T-cell (primary cell): ENCODE measurements at regions not wholly inside any gene's neighbourhood (a gene's known extent, or its start where the extent isn't known, plus 50 kb on each side); places are given as distances from the start of the nearest gene placed in this dataset.

Source experiments
- ATAC-seq, 4 experiments: fragments of 200-7000 bp in 3 of 4; fragments of 150-1000 bp in 1 of 4; cut with Tn5 transposase; replicated peaks in 1 of 4; 1 replicate in 3 of 4; 2 replicates in 1 of 4; pipeline ENCODE4 v1.10.0; 2021; ENCODE audit warnings: moderate library complexity in 3 of 4, mild to moderate bottlenecking in 2 of 4, moderate number of reproducible peaks in 1 of 4
- CTCF ChIA-PET, 2 donors: fragments of 300-600 bp; sonication (Branson Sonifier 250); formaldehyde crosslinking; loops; one replicate each; lab custom pipeline; 2022; ENCODE audit warnings: antibody characterized with exemption in 2 of 2; lab: Charles Lee
- POLR2A ChIA-PET, 2 donors: fragments of 300-600 bp; sonication (Branson Sonifier 250); formaldehyde crosslinking; loops; one replicate each; lab custom pipeline; 2022; ENCODE audit warnings: antibody characterized with exemption in 2 of 2; lab: Charles Lee
- DNase-seq, 35 experiments: peaks; one replicate each; pipeline versions ENCODE4 v3.0.0 to v3.0.0-alpha.2; 2013 to 2023
- H3K27ac ChIP-seq: one replicate; pipeline ENCODE4 v1.5.1; 2013; ENCODE audit warnings: low read length
- H3K27me3 ChIP-seq, 2 experiments: replicated peaks in 1 of 2; 1 replicate in 1 of 2; 2 replicates in 1 of 2; pipeline versions ENCODE4 v1.6.1 to v1.7.0; 2013; ENCODE audit warnings: low read length in 1 of 2, mixed read lengths in 1 of 2; ENCODE audit not compliant: control insufficient read depth in 2 of 2, insufficient read depth in 2 of 2; ENCODE audit errors: extremely low read depth in 1 of 2
- H3K36me3 ChIP-seq, 2 donors: 1 replicate in 1 of 2; 2 replicates in 1 of 2; pipeline versions ENCODE4 v1.6.1 to v1.7.0; 2013; ENCODE audit warnings: low read length in 1 of 2; ENCODE audit not compliant: control insufficient read depth in 2 of 2, insufficient read depth in 1 of 2; ENCODE audit errors: extremely low read depth in 1 of 2
- H3K4me1 ChIP-seq, 2 experiments: 1 replicate in 1 of 2; 2 replicates in 1 of 2; pipeline versions ENCODE4 v1.6.1 to v1.7.0; 2013; ENCODE audit warnings: low read length in 2 of 2, mixed read lengths in 1 of 2; ENCODE audit not compliant: insufficient read depth in 2 of 2, control insufficient read depth in 1 of 2; ENCODE audit errors: extremely low read depth in 1 of 2
- H3K4me3 ChIP-seq, 2 donors: 1 replicate in 1 of 2; 2 replicates in 1 of 2; pipeline versions ENCODE4 v1.5.1 to v1.7.0; 2013; ENCODE audit warnings: mild to moderate bottlenecking in 2 of 2, low read length in 1 of 2, moderate library complexity in 1 of 2; ENCODE audit not compliant: control insufficient read depth in 1 of 2; ENCODE audit errors: extremely low read depth in 1 of 2
- H3K9me3 ChIP-seq: 2 replicates; pipeline ENCODE4 v1.7.0; 2013
- H3K27ac Mint-ChIP-seq, 2 donors: one replicate each; pipeline ENCODE4 v1.8.0; 2020 to 2021; ENCODE audit warnings: mild to moderate bottlenecking in 2 of 2, mixed read lengths in 2 of 2
- H3K27me3 Mint-ChIP-seq, 2 donors: one replicate each; pipeline ENCODE4 v1.8.0; 2021 to 2022; ENCODE audit warnings: mixed read lengths in 2 of 2
- H3K36me3 Mint-ChIP-seq: one replicate; pipeline ENCODE4 v1.8.0; 2021; ENCODE audit warnings: mixed read lengths
- H3K4me1 Mint-ChIP-seq, 3 donors: one replicate each; pipeline ENCODE4 v1.8.0; 2020 to 2022; ENCODE audit warnings: mixed read lengths in 3 of 3, mild to moderate bottlenecking in 1 of 3
- H3K4me3 Mint-ChIP-seq, 3 donors: one replicate each; pipeline ENCODE4 v1.8.0; 2020 to 2022; ENCODE audit warnings: mild to moderate bottlenecking in 3 of 3, mixed read lengths in 3 of 3, moderate library complexity in 3 of 3
- H3K9me3 Mint-ChIP-seq, 3 donors: one replicate each; pipeline ENCODE4 v1.8.0; 2020 to 2022; ENCODE audit warnings: mixed read lengths in 3 of 3
- WGBS: methylation state at CpG from one replicate; pipeline ENCODE4 v1.1.5; 2013; ENCODE audit warnings: missing lambda C conversion rate; ENCODE audit not compliant: insufficient coverage; 5-methylcytosine and 5-hydroxymethylcytosine counted together

- Mint-ChIP-seq H3K27ac (no peak overlapping the region), H3K4me3 (no peak overlapping the region), H3K36me3 (no peaks in the 10 kb centered on the region), H3K4me1 (no peaks in the 10 kb centered on the region), H3K9me3 (peaks cover 0 to 4% (median 2%) of the 10 kb centered on the region in 3 donors), H3K27me3 (no peaks in the 10 kb centered on the region)
- ChIA-PET CTCF (no interaction called here), POLR2A (no interaction called here)
- Histone ChIP-seq H3K4me1 (no peaks in the 10 kb centered on the region), H3K27me3 (no peaks in the 10 kb centered on the region), H3K36me3 (no peaks in the 10 kb centered on the region), H3K27ac (no peak overlapping the region), H3K4me3 (no peak overlapping the region), H3K9me3 (no peaks in the 10 kb centered on the region)
- DNase-seq (no peak), ATAC-seq (no peak)
- 50% methylated on average over 1 of the region's 2 CpGs for WGBS
Measured at GRCh38 chr13:90869580-90869979, 477.9 kb upstream of the MIR17HG start.

DNA sequence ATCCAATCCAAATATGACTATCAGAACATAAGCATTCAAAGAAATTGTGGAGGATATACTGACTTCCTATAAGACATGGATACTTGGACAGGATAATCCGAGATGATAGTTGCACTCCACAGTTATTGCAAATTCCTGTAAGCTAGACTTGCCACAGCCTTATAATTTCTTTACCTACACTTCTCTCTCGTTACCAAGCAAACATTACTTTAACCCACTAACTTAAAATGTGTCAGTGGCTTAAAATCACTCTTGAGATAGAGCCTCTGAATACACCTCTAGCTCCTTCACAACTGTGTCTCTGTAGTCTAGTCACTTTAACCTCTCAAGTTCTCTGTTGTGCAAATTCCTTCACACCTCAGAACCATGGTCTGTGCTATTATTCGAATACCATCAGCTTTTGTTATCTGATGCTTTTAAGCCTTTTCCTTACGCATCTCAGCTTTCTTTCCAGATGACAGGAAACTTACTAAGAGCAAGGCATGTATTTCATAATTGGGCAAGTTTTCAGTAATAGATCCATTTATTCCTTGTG lies 474.9 kb upstream of the MIR17HG start:
- no peaks in the 10 kb centered on the region for H3K36me3 Mint-ChIP-seq

DNA sequence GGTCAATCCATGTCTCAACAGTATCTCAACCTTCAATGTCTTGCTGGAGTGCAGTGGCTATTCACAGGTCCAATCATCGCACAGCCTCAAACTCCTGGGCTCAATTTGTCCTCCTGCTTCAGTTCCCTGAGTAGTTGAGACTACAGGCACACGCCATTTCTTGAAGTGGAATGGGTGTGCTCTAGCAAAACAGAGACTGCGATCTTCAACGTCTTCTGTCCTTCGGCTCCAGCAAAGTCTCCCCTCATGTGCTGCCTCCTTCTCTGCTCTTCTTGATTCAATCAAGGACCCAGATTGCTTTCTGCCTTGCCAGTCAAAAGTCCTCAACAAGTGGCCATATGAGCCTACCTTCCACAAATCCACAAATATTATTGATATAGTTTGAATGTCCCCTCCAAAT lies 466.7 kb upstream of the MIR17HG start:
- no CpG with 5 or more reads among the region's 5 CpGs for WGBS
- Histone ChIP-seq H3K4me1 (no peaks in the 10 kb centered on the region), H3K27me3 (no peaks in the 10 kb centered on the region), H3K4me3 (no peak overlapping the region), H3K27ac (no peak overlapping the region), H3K36me3 (no peaks in the 10 kb centered on the region), H3K9me3 (no peaks in the 10 kb centered on the region)
- Mint-ChIP-seq H3K4me1 (no peaks in the 10 kb centered on the region), H3K27ac (no peak overlapping the region), H3K27me3 (no peaks in the 10 kb centered on the region), H3K36me3 (no peaks in the 10 kb centered on the region), H3K9me3 (peaks cover 0 to 7% (median 5%) of the 10 kb centered on the region in 3 donors), H3K4me3 (no peak overlapping the region)
- ChIA-PET CTCF (no interaction called here), POLR2A (no interaction called here)
- no peak for DNase-seq
- no peak for ATAC-seq

More for the DNA sequence above, 474.9 kb upstream of the MIR17HG start:
- Histone ChIP-seq H3K27me3 (no peaks in the 10 kb centered on the region), H3K4me1 (no peaks in the 10 kb centered on the region), H3K4me3 (no peak overlapping the region), H3K36me3 (no peaks in the 10 kb centered on the region), H3K9me3 (no peaks in the 10 kb centered on the region), H3K27ac (no peak overlapping the region)
- Mint-ChIP-seq H3K4me3 (no peak overlapping the region), H3K27ac (no peak overlapping the region), H3K4me1 (no peaks in the 10 kb centered on the region), H3K9me3 (peaks cover 0 to 4% (median 2%) of the 10 kb centered on the region in 3 donors), H3K27me3 (no peaks in the 10 kb centered on the region)
- ChIA-PET POLR2A (no interaction called here), CTCF (no interaction called here)
- WGBS, result 61% methylated on average over 2 of the region's 4 CpGs
- no peak for ATAC-seq
- no peak for DNase-seq

DNA sequence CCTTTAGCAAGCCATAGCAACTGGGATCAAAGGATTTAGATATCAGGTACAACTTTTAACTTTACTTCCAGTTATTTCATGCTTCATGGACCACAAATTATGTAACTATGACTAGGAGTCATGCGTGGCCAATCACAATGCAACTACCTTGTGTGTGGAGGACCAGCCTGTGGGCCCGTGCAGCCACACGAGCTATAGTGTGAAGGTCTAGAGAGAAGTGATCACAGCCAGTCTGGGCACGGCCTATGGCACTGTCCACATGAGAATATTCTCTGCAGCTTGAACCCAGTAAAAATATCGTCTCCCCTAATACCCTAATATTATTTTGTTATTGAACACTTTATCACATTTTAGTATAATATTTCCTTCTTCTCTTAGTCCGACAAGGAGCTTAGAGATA lies 464.9 kb upstream of the MIR17HG start:
- Mint-ChIP-seq H3K27me3 (no peaks in the 10 kb centered on the region), H3K27ac (no peak overlapping the region), H3K4me3 (no peak overlapping the region), H3K9me3 (peaks cover 0 to 8% (median 5%) of the 10 kb centered on the region in 3 donors), H3K36me3 (no peaks in the 10 kb centered on the region), H3K4me1 (no peaks in the 10 kb centered on the region)
- Histone ChIP-seq H3K4me1 (no peaks in the 10 kb centered on the region), H3K27ac (no peak overlapping the region), H3K36me3 (no peaks in the 10 kb centered on the region), H3K4me3 (no peak overlapping the region), H3K9me3 (no peaks in the 10 kb centered on the region), H3K27me3 (no peaks in the 10 kb centered on the region)
- ChIA-PET POLR2A (interaction anchor here in 1 of 2 donors (0.6 kb wide), 1 partner anchor 165 kb away, joined by 6 read pairs; no protein-coding TSS in a partner anchor), CTCF (no interaction called here)
- WGBS, result no CpG with 5 or more reads among the region's 6 CpGs
- DNase-seq (no peak), ATAC-seq (no peak)

DNA sequence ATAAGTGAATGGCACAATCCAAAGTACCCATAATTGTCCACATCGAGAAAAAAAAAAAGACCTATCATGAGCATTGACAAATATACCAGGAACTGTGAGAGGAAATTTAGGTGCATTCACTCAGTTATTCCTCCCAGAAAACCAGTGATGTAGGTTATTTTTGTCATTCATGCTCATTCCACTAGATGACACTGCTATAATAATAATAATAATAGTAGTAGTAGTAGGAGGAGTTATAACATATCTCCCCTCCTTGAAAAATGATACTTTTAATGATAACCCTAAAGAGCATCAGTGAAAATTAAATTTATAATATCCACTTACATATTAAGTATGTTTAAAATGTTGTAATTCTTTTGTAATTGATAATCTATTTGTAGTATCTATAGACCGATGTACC lies 463.9 kb upstream of the MIR17HG start:
- DNase-seq, result no peak
- Mint-ChIP-seq H3K9me3 (peaks cover 0 to 10% (median 5%) of the 10 kb centered on the region in 3 donors), H3K4me1 (no peaks in the 10 kb centered on the region), H3K27me3 (no peaks in the 10 kb centered on the region), H3K27ac (no peak overlapping the region), H3K4me3 (no peak overlapping the region), H3K36me3 (no peaks in the 10 kb centered on the region)
- no peak overlapping the region for H3K27ac ChIP-seq
- no peaks in the 10 kb centered on the region for H3K27me3 ChIP-seq
- ChIA-PET POLR2A (no interaction called here), CTCF (no interaction called here)
- H3K9me3 ChIP-seq, result no peaks in the 10 kb centered on the region
- ATAC-seq, result no peak
- H3K4me3 ChIP-seq, result no peak overlapping the region
- no peaks in the 10 kb centered on the region for H3K4me1 ChIP-seq
- WGBS, result no CpG with 5 or more reads among the region's 2 CpGs
- H3K36me3 ChIP-seq, result no peaks in the 10 kb centered on the region

DNA sequence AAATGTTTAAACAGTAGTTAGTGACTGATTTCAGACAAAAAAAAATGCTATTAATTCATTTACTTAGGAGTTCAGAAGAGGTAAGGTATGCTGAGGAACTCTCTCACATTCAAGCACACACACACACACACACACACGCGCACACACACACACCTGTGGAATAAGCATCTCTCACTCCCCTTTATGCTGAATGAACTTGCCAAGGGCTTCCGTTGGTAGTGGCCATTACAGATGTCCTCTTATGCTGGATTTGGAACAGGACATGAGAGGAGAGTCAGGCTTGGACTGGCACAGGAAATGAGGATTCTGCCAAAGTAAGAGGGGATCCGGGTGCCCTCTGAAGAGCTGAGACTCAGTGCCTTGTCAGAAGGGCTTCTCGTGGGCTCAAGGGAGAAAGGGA lies 463.4 kb upstream of the MIR17HG start:
- H3K27me3 ChIP-seq, result no peaks in the 10 kb centered on the region
- no peaks in the 10 kb centered on the region for H3K36me3 ChIP-seq
- no peaks in the 10 kb centered on the region for H3K36me3 Mint-ChIP-seq
- ATAC-seq (no peak), DNase-seq (peak in 1 of 35 experiments; percentile 0)
- ChIA-PET CTCF (no interaction called here), POLR2A (no interaction called here)
- no peaks in the 10 kb centered on the region for H3K27me3 Mint-ChIP-seq
- no peaks in the 10 kb centered on the region for H3K4me1 Mint-ChIP-seq
- peaks cover 0 to 8% (median 5%) of the 10 kb centered on the region in 3 donors for H3K9me3 Mint-ChIP-seq
- H3K9me3 ChIP-seq, result no peaks in the 10 kb centered on the region
- no peak overlapping the region for H3K27ac Mint-ChIP-seq
- no peak overlapping the region for H3K27ac ChIP-seq
- no peaks in the 10 kb centered on the region for H3K4me1 ChIP-seq
- no peak overlapping the region for H3K4me3 Mint-ChIP-seq
- WGBS, result 100% methylated on average over 2 of the region's 5 CpGs
- H3K4me3 ChIP-seq, result no peak overlapping the region
